Mucosa of descending colon (tissue), 3 donors: ENCODE measurements at regions not wholly inside any gene's neighbourhood (a gene's known extent, or its start where the extent isn't known, plus 50 kb on each side); places are given as distances from the start of the nearest gene placed in this dataset.

Source experiments
- ATAC-seq: fragments of 200-7000 bp; cut with Tn5 transposase; one replicate; pipeline ENCODE4 v1.9.1; 2020; ENCODE audit warnings: mild to moderate bottlenecking, moderate library complexity
- DNase-seq, 3 donors: peaks; one replicate each; pipeline ENCODE4 v3.0.0-alpha.2; 2020
- H3K36me3 ChIP-seq: fragments of 200-600 bp; one replicate; pipeline ENCODE4 v1.8.0; 2021; ENCODE audit warnings: low read depth, mild to moderate bottlenecking
- H3K4me1 ChIP-seq: fragments of 200-600 bp; one replicate; pipeline ENCODE4 v1.8.0; 2021; ENCODE audit warnings: low read depth, mild to moderate bottlenecking
- H3K4me3 ChIP-seq: fragments of 200-600 bp; one replicate; pipeline ENCODE4 v1.8.0; 2021; ENCODE audit warnings: mild to moderate bottlenecking
- H3K9me3 ChIP-seq: fragments of 200-600 bp; one replicate; pipeline ENCODE4 v1.8.0; 2021; ENCODE audit warnings: mild to moderate bottlenecking
- CTCF ChIP-seq: fragments of 200-600 bp; IDR thresholded peaks from one replicate; pipeline ENCODE4 v1.8.0; 2022; ENCODE audit warnings: antibody characterized with exemption, mild to moderate bottlenecking
- intact Hi-C, 2 donors: fragments of 100-400 bp; cut with DNase I in 1 of 2; cut with micrococcal nuclease in 1 of 2; formaldehyde crosslinking; loops; one replicate each; pipeline versions ENCODE4 v1.11.0 to v1.11.1; 2022; cut with DNase I, micrococcal nuclease
- donor health status: DM: no; HTN: no; CAD: no; lungs with moderate emphysema.
- donor health status: DM: no; HTN: no; CAD: no.
- donor health status: DM: no; HTN: yes; CAD: no.

DNA sequence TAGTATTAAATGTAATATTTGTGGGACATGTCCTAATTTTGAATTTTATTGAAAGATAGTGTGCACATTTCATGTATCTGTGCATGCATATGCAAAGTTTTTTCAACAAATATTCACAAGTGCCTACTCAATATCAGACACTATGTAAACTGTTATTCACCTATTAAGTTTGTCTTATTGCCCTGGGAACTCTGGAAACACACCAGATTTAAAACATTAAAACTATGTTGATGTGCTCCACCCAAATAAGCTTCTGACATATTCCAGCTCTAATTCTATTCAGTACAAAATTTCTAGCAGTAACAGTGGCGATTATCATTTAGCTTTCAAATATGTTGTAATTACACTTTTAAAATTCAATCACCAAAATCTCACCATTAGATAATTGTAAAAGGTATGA lies 183.1 kb upstream of the TTC29 start:
- Histone ChIP-seq H3K9me3 (no peaks in the 10 kb centered on the region), H3K36me3 (no peaks in the 10 kb centered on the region), H3K4me3 (no peak overlapping the region), H3K4me1 (no peaks in the 10 kb centered on the region)
- DNase-seq, result no peak
- TF ChIP-seq CTCF, result no peak
- intact Hi-C loops, result no loop called here
- ATAC-seq, result no peak

DNA sequence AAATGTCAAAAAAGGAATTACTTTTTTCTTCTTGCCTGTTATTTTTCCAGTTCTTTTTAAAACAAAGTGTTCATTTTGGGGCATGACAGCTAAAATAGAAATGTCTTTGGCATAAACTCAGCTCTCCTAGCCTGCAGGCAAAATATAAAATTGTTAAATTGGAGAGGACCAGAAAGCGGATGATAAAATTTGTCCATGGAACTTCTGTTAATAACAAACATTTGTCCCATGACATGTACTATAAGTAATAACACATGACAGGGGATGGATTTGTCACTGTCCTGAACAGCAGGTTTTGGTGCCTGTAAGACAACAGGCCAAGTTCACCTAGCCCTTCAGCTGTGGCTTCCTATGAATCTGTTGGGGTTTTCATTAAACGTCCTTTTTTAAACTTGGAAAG lies 184.0 kb upstream of the TTC29 start:
- intact Hi-C loops, result no loop called here
- Histone ChIP-seq H3K36me3 (no peaks in the 10 kb centered on the region), H3K4me1 (no peaks in the 10 kb centered on the region), H3K4me3 (no peak overlapping the region), H3K9me3 (no peaks in the 10 kb centered on the region)
- no peak for TF ChIP-seq CTCF
- ATAC-seq (no peak), DNase-seq (no peak)

- no peaks in the 10 kb centered on the region for H3K4me1 ChIP-seq
- DNase-seq (no peak), ATAC-seq (no peak)
- intact Hi-C loops, result no loop called here
- H3K9me3 ChIP-seq, result no peaks in the 10 kb centered on the region
- H3K36me3 ChIP-seq, result no peaks in the 10 kb centered on the region
- no peak for TF ChIP-seq CTCF
- H3K4me3 ChIP-seq, result no peak overlapping the region
These were observed 189.0 kb upstream of the TTC29 start for GRCh38 chr4:147134536-147135210.

- intact Hi-C loops, result no loop called here
- DNase-seq, result no peak
- H3K36me3 ChIP-seq, result no peaks in the 10 kb centered on the region
These were observed 190.6 kb upstream of the TTC29 start for GRCh38 chr4:147136310-147136709.

GRCh38 chr4:147136751-147137150 lies 191.1 kb upstream of the TTC29 start:
- no peak for TF ChIP-seq CTCF
- no peaks in the 10 kb centered on the region for H3K9me3 ChIP-seq
- intact Hi-C loops, result no loop called here
- DNase-seq (no peak), ATAC-seq (no peak)
- no peaks in the 10 kb centered on the region for H3K36me3 ChIP-seq
- no peaks in the 10 kb centered on the region for H3K4me1 ChIP-seq
- no peak overlapping the region for H3K4me3 ChIP-seq

More at GRCh38 chr4:147136310-147136709, 190.6 kb upstream of the TTC29 start:
- no peaks in the 10 kb centered on the region for H3K4me1 ChIP-seq
- no peak for TF ChIP-seq CTCF
- ATAC-seq, result no peak
- no peaks in the 10 kb centered on the region for H3K9me3 ChIP-seq
- H3K4me3 ChIP-seq, result no peak overlapping the region

GRCh38 chr4:147137280-147137679 lies 191.6 kb upstream of the TTC29 start:
- no peak for TF ChIP-seq CTCF
- DNase-seq, result no peak
- Histone ChIP-seq H3K9me3 (no peaks in the 10 kb centered on the region), H3K4me3 (no peak overlapping the region), H3K4me1 (no peaks in the 10 kb centered on the region), H3K36me3 (no peaks in the 10 kb centered on the region)
- ATAC-seq, result no peak
- intact Hi-C loops, result no loop called here
